ENCODE measurements at regions not wholly inside any gene's neighbourhood (a gene's known extent, or its start where the extent isn't known, plus 50 kb on each side); places are given as distances from the start of the nearest gene placed in this dataset.

DNA sequence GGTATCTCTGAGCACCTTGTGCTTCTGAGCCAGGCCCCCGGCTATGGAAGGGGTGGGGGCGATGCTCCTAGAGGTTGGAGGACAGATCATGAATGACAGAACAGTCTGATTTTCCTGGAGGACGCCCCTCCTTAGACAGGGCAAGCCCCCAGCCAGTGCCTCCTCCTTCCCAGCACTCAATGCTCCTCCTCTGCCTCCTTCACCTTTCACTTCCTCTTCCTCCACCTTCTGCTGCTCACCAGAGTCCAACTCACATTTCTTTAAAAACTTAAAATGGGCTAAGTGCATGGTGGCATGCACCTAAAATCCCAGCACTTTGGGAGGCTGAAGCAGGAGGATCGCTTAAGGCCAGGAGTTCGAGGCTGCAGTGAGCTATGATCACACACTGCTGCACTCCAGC lies 71.1 kb upstream of the CUX1 start:
- no peak overlapping the region for H3K9ac ChIP-seq
- H2AFZ ChIP-seq = no peak overlapping the region
- H3K4me3 ChIP-seq = no peak overlapping the region
- TF ChIP-seq EZH2phosphoT487 (IDR thresholded peaks at IDR 0.05; ENCODE audit: insufficient read depth, low read depth) (no peak), EZH2 (IDR thresholded peaks at IDR 0.05; ENCODE audit: insufficient read depth, poor library complexity, severe bottlenecking) (no peak)
- 66 to 72% methylated on average over 5 of the region's 5 CpGs for WGBS, 2 experiments (ENCODE audit: low coverage in 1 of 2, low lambda C conversion rate in 2 of 2, missing lambda C conversion rate in 2 of 2)
- no peaks in the 10 kb centered on the region for H3K4me1 ChIP-seq (ENCODE audit: insufficient read depth)
- in situ Hi-C loops (cut with MboI) = no loop called here
- H3K9me3 ChIP-seq (ENCODE audit: low read depth) = no peaks in the 10 kb centered on the region
- H3K27ac ChIP-seq = no peak overlapping the region
- no peaks in the 10 kb centered on the region for H4K20me1 ChIP-seq (ENCODE audit: insufficient read depth)
- H3F3A ChIP-seq (ENCODE audit: insufficient read depth) = no peaks in the 10 kb centered on the region
- H3K27me3 ChIP-seq (replicated peaks; ENCODE audit: insufficient read depth) = peaks cover 47% of the 10 kb centered on the region
- no peak for DNase-seq
- H3K79me2 ChIP-seq (ENCODE audit: insufficient read depth) = no peaks in the 10 kb centered on the region
- no peak overlapping the region for H3K4me2 ChIP-seq (ENCODE audit: unreplicated experiment)
- H3K36me3 ChIP-seq (ENCODE audit: low read depth) = no peaks in the 10 kb centered on the region
- H3K9me2 ChIP-seq (ENCODE audit: insufficient read depth) = no peaks in the 10 kb centered on the region

- no peak overlapping the region for H3K4me3 ChIP-seq
- H3K36me3 ChIP-seq (ENCODE audit: low read depth) = no peaks in the 10 kb centered on the region
- no peak overlapping the region for H3K27ac ChIP-seq
- no peak overlapping the region for H2AFZ ChIP-seq
- H3K9me2 ChIP-seq (ENCODE audit: insufficient read depth) = no peaks in the 10 kb centered on the region
- no peak for TF ChIP-seq EZH2 (IDR thresholded peaks at IDR 0.05; ENCODE audit: insufficient read depth, poor library complexity, severe bottlenecking)
- TF ChIP-seq EZH2phosphoT487 (IDR thresholded peaks at IDR 0.05; ENCODE audit: insufficient read depth, low read depth) = no peak
- H3F3A ChIP-seq (ENCODE audit: insufficient read depth) = no peaks in the 10 kb centered on the region
- H3K4me2 ChIP-seq (ENCODE audit: unreplicated experiment) = no peak overlapping the region
- H3K9me3 ChIP-seq (ENCODE audit: low read depth) = no peaks in the 10 kb centered on the region
- H3K4me1 ChIP-seq (ENCODE audit: insufficient read depth) = no peaks in the 10 kb centered on the region
- in situ Hi-C loops (cut with MboI) = no loop called here
- 63 to 65% methylated on average over 13 of the region's 13 CpGs for WGBS, 2 experiments (ENCODE audit: low coverage in 1 of 2, low lambda C conversion rate in 2 of 2, missing lambda C conversion rate in 2 of 2)
- H3K79me2 ChIP-seq (ENCODE audit: insufficient read depth) = no peaks in the 10 kb centered on the region
- no peaks in the 10 kb centered on the region for H4K20me1 ChIP-seq (ENCODE audit: insufficient read depth)
- H3K27me3 ChIP-seq (replicated peaks; ENCODE audit: insufficient read depth) = peaks cover 38% of the 10 kb centered on the region
- no peak for DNase-seq
- no peak overlapping the region for H3K9ac ChIP-seq
These were observed 70.2 kb upstream of the CUX1 start for GRCh38 chr7:101747053-101747878.

DNA sequence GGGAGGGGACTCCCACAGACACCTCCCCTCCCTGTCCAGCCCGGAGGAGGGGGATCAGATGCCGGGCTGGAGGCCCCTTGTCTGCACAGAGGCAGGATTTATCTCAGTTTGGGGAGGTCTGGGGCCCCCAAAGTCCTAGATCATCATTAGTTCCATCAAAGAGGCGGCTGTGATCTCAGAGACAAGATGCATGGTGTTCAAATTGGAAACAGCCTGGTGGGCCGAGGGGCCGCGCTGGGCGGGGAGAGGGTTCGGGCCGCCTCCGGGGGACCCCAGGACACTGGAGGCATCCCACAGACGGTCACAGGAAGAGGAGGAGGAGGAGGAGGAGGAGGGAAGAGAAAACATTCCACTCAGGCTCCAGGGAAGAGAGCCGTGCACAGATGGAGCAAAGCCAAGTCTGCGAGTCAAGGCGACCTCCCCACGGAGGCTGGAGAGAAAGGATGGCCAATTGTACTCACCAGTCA lies 69.5 kb upstream of the CUX1 start:
- H3K4me2 ChIP-seq (ENCODE audit: unreplicated experiment) = no peak overlapping the region
- in situ Hi-C loops (cut with MboI) = no loop called here
- no peak for DNase-seq
- TF ChIP-seq EZH2 (IDR thresholded peaks at IDR 0.05; ENCODE audit: insufficient read depth, poor library complexity, severe bottlenecking) (no peak), EZH2phosphoT487 (IDR thresholded peaks at IDR 0.05; ENCODE audit: insufficient read depth, low read depth) (no peak)
- H3F3A ChIP-seq (ENCODE audit: insufficient read depth) = no peaks in the 10 kb centered on the region
- no peak overlapping the region for H3K9ac ChIP-seq
- 3% methylated on average over 14 to 15 of the region's 15 CpGs for WGBS, 2 experiments (ENCODE audit: low coverage in 1 of 2, low lambda C conversion rate in 2 of 2, missing lambda C conversion rate in 2 of 2)
- no peak overlapping the region for H2AFZ ChIP-seq
- H3K27ac ChIP-seq = no peak overlapping the region
- H4K20me1 ChIP-seq (ENCODE audit: insufficient read depth) = no peaks in the 10 kb centered on the region
- H3K27me3 ChIP-seq (replicated peaks; ENCODE audit: insufficient read depth) = peaks cover 37% of the 10 kb centered on the region
- H3K4me3 ChIP-seq = no peak overlapping the region
- H3K4me1 ChIP-seq (ENCODE audit: insufficient read depth) = no peaks in the 10 kb centered on the region
- H3K36me3 ChIP-seq (ENCODE audit: low read depth) = no peaks in the 10 kb centered on the region
- H3K9me2 ChIP-seq (ENCODE audit: insufficient read depth) = no peaks in the 10 kb centered on the region
- no peaks in the 10 kb centered on the region for H3K9me3 ChIP-seq (ENCODE audit: low read depth)
- no peaks in the 10 kb centered on the region for H3K79me2 ChIP-seq (ENCODE audit: insufficient read depth)

- H3K9ac ChIP-seq = no peak overlapping the region
- no peaks in the 10 kb centered on the region for H3K36me3 ChIP-seq (ENCODE audit: low read depth)
- no peaks in the 10 kb centered on the region for H3K9me2 ChIP-seq (ENCODE audit: insufficient read depth)
- no peaks in the 10 kb centered on the region for H4K20me1 ChIP-seq (ENCODE audit: insufficient read depth)
- no peaks in the 10 kb centered on the region for H3K9me3 ChIP-seq (ENCODE audit: low read depth)
- peaks cover 56% of the 10 kb centered on the region for H3K27me3 ChIP-seq (replicated peaks; ENCODE audit: insufficient read depth)
- no peaks in the 10 kb centered on the region for H3F3A ChIP-seq (ENCODE audit: insufficient read depth)
- no peak overlapping the region for H3K4me2 ChIP-seq (ENCODE audit: unreplicated experiment)
- TF ChIP-seq EZH2phosphoT487 (IDR thresholded peaks at IDR 0.05; ENCODE audit: insufficient read depth, low read depth) (no peak), EZH2 (IDR thresholded peaks at IDR 0.05; ENCODE audit: insufficient read depth, poor library complexity, severe bottlenecking) (no peak)
- H2AFZ ChIP-seq = no peak overlapping the region
- H3K4me1 ChIP-seq (ENCODE audit: insufficient read depth) = no peaks in the 10 kb centered on the region
- H3K79me2 ChIP-seq (ENCODE audit: insufficient read depth) = no peaks in the 10 kb centered on the region
- 43 to 49% methylated on average over 3 of the region's 3 CpGs for WGBS, 2 experiments (ENCODE audit: low coverage in 1 of 2, low lambda C conversion rate in 2 of 2, missing lambda C conversion rate in 2 of 2)
- no peak for DNase-seq
- H3K27ac ChIP-seq = no peak overlapping the region
- in situ Hi-C loops (cut with MboI) = no loop called here
- H3K4me3 ChIP-seq = no peak overlapping the region
These were observed 67.5 kb upstream of the CUX1 start for GRCh38 chr7:101749891-101750290.
